SIG-M5 treated with dmso at 0.1 percent for 504 hours (cell line): ENCODE measurements at regions not wholly inside any gene's neighbourhood (a gene's known extent, or its start where the extent isn't known, plus 50 kb on each side); places are given as distances from the start of the nearest gene placed in this dataset.
"Not testable (repeated sequence)": the region's sequence is repeated elsewhere in the genome, so short reads cannot be mapped to it uniquely, and the experiment has no call there.

Experiments
- DNase-seq: peaks from one replicate; lab custom pipeline; 2025; ENCODE audit not compliant: unreplicated experiment; lab: John Stamatoyannopoulos, UW

- not testable (repeated sequence) for DNase-seq
Observed at GRCh38 chr13:46467694-46468093, 80.6 kb upstream of the RUBCNL start.

GRCh38 chr13:46466074-46466473 is 79.0 kb upstream of the RUBCNL start:
- not testable (repeated sequence) for DNase-seq

- no peak for DNase-seq
Observed at GRCh38 chr13:46463719-46464118, 76.7 kb upstream of the RUBCNL start.

GRCh38 chr13:46460223-46460622 is 73.2 kb upstream of the RUBCNL start:
- DNase-seq = not testable (repeated sequence)

- not testable (repeated sequence) for DNase-seq
Observed at GRCh38 chr13:46457255-46457654, 70.2 kb upstream of the RUBCNL start.

- peak; percentile 48 for DNase-seq
Observed at GRCh38 chr13:46455924-46456323, 68.9 kb upstream of the RUBCNL start.

- not testable (repeated sequence) for DNase-seq
Observed at GRCh38 chr13:46451145-46451544, 64.1 kb upstream of the RUBCNL start.

GRCh38 chr13:46449949-46450348 is 62.9 kb upstream of the RUBCNL start:
- not testable (repeated sequence) for DNase-seq

- DNase-seq = not testable (repeated sequence)
Observed at GRCh38 chr13:46448148-46448547, 61.1 kb upstream of the RUBCNL start.

- not testable (repeated sequence) for DNase-seq
Observed at GRCh38 chr13:46437808-46438404, 50.9 kb upstream of the RUBCNL start.
